Ascending aorta (tissue), 2 donors: ENCODE measurements at regions not wholly inside any gene's neighbourhood (a gene's known extent, or its start where the extent isn't known, plus 50 kb on each side); places are given as distances from the start of the nearest gene placed in this dataset.

Experiments
- DNase-seq, 2 donors: peaks; one replicate each; pipeline ENCODE4 v3.0.0-alpha.2; 2019; ENCODE audit warnings: low spot score in 2 of 2
- H3K27ac ChIP-seq, 2 donors: fragments of 200-600 bp; sonication (generic); one replicate each; pipeline ENCODE4 v1.5.1; 2016 to 2017; ENCODE audit warnings: mild to moderate bottlenecking in 1 of 2
- H3K27me3 ChIP-seq: fragments of 200-600 bp; sonication (generic); one replicate; pipeline ENCODE4 v1.5.1; 2017
- H3K36me3 ChIP-seq, 2 donors: fragments of 200-600 bp; sonication (generic); one replicate each; pipeline ENCODE4 v1.5.1; 2016
- H3K4me1 ChIP-seq, 2 donors: fragments of 200-600 bp; sonication (generic); one replicate each; pipeline ENCODE4 v1.5.1; 2016 to 2017; ENCODE audit warnings: mild to moderate bottlenecking in 1 of 2
- H3K4me3 ChIP-seq, 2 donors: fragments of 200-600 bp; sonication (generic); one replicate each; pipeline ENCODE4 v1.5.1; 2016 to 2017; ENCODE audit warnings: mild to moderate bottlenecking in 1 of 2
- H3K9me3 ChIP-seq, 2 donors: fragments of 200-600 bp; sonication (generic); one replicate each; pipeline ENCODE4 v1.5.1; 2016
- intact Hi-C: fragments of 100-400 bp; cut with DNase I; formaldehyde crosslinking; loops from one replicate; pipeline ENCODE4 v1.15.1; 2023
- TF ChIP-seq, protein P1 (sequence below), 3 experiments: fragments of 200-600 bp in 2 of 3; fragments of 450-650 bp in 1 of 3; sonication (generic) in 2 of 3; IDR thresholded peaks; one replicate each; pipeline ENCODE4 v1.5.1; 2016 to 2019; ENCODE audit warnings: antibody characterized with exemption in 3 of 3, mild to moderate bottlenecking in 1 of 3, moderate library complexity in 1 of 3

DNA sequence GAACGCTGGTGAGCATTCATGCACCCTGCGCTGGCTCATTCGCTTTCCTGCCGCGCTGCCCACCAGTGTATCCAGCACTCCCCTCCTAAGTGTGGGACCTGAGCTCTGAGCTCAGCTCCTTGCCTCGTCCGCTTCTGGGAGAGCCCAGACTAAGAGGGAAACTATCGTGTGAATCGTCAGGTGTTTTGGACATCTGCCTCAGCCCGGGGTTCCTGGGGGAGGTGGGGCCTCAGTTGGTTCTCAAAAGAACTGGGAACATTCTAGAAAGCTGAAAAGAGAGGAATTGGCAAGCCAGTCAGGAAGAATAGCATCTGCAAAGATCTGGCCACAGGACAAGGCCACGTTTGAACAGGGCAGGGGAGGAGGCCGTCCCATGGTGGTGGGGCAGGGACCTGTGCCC lies 205.4 kb upstream of the CIBAR2 start:
- H3K36me3 ChIP-seq, result no peaks in the 10 kb centered on the region
- no peak for DNase-seq
- H3K27ac ChIP-seq, result peak overlapping the region in 1 of 2 donors; percentile 3
- no peaks in the 10 kb centered on the region for H3K27me3 ChIP-seq
- H3K4me1 ChIP-seq, result peaks cover 13 to 31% of the 10 kb centered on the region in 2 donors
- TF ChIP-seq, protein P1, sequence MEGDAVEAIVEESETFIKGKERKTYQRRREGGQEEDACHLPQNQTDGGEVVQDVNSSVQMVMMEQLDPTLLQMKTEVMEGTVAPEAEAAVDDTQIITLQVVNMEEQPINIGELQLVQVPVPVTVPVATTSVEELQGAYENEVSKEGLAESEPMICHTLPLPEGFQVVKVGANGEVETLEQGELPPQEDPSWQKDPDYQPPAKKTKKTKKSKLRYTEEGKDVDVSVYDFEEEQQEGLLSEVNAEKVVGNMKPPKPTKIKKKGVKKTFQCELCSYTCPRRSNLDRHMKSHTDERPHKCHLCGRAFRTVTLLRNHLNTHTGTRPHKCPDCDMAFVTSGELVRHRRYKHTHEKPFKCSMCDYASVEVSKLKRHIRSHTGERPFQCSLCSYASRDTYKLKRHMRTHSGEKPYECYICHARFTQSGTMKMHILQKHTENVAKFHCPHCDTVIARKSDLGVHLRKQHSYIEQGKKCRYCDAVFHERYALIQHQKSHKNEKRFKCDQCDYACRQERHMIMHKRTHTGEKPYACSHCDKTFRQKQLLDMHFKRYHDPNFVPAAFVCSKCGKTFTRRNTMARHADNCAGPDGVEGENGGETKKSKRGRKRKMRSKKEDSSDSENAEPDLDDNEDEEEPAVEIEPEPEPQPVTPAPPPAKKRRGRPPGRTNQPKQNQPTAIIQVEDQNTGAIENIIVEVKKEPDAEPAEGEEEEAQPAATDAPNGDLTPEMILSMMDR (IDR thresholded peaks at IDR 0.05), result no peak
- H3K9me3 ChIP-seq, result no peaks in the 10 kb centered on the region
- intact Hi-C loops, result loop anchor here (10.0 kb wide), 1 partner anchor 107 kb away; no protein-coding TSS in a partner anchor
- H3K4me3 ChIP-seq, result no peak overlapping the region

DNA sequence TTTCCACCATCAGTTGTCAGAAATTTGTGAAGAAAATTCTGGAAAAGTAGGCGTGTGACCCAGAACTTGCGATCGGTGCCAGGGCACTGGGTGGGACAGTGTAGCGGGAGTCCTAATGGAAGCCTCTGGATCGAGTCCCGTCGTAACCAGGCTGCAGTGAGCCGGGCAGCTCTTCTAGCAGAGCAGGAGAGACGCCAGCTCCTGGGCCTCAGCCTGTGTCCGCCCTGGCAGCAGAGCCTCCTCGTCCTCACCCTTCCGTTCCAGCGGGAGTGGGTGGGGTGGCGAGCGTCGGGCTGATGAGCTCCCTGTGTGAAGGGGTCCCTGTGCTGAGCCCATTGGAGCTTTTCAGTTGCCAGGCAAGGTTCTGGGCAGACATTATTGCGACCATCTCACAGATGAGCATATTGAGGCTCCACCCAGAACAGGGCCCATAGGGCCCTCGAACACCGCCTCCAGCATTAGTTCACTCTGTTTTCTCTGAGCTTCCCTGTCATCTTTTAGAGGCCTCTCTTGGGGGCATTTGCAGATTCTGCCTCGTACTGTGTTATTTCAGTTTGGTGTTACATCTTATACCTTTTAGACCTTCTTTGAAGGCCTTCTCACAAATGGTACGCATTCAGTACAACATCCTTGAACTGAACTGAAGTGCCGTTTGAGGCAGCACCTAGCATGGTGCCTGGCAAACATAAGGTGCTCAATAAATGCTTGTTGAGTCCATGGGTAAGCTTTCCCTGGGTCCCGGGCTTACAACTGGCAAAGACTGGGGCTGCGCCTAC lies 207.1 kb upstream of the CIBAR2 start:
- no peaks in the 10 kb centered on the region for H3K27me3 ChIP-seq
- DNase-seq, result no peak
- intact Hi-C loops, result loop anchor here (1.0 to 10.0 kb wide), 2 partner anchors 13 to 105 kb away; no protein-coding TSS in a partner anchor
- no peaks in the 10 kb centered on the region for H3K36me3 ChIP-seq
- H3K9me3 ChIP-seq, result no peaks in the 10 kb centered on the region
- H3K27ac ChIP-seq, result peak overlapping the region; percentile 71 to 92
- H3K4me3 ChIP-seq, result no peak overlapping the region
- TF ChIP-seq, protein P1 (IDR thresholded peaks at IDR 0.05), result no peak
- H3K4me1 ChIP-seq, result peaks cover 21 to 42% of the 10 kb centered on the region in 2 donors

DNA sequence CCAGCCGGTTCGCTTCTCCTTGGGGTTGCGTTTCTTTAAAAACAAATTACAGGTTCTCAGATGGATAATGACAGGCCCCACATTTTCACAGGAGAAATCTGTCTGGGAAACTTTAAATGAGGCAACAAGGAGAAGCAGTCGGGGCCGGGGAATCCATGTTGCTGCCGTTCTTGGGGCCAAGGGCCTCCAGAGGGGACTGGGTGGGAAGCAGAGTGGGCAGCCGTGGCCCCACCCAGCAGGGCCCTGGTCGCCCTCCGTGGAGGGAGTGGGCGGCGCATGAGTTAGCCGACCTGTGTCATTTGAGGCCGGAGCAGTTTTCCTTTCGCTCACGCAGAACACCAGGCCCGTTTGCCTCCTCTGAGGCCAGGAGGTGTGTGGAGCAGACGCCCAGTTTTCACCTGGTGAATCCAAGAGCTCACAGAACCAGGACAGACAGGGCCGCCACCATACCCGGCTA lies 207.7 kb upstream of the CIBAR2 start:
- DNase-seq, result no peak
- Histone ChIP-seq H3K4me1 (peaks cover 21 to 42% of the 10 kb centered on the region in 2 donors), H3K9me3 (no peaks in the 10 kb centered on the region), H3K27me3 (no peaks in the 10 kb centered on the region), H3K4me3 (no peak overlapping the region), H3K27ac (peak overlapping the region; percentile 71 to 92), H3K36me3 (no peaks in the 10 kb centered on the region)
- intact Hi-C loops, result loop anchor here (1.0 to 10.0 kb wide), 4 partner anchors 14 to 296 kb away; no protein-coding TSS in a partner anchor
- TF ChIP-seq, protein P1 (IDR thresholded peaks at IDR 0.05), result no peak

DNA sequence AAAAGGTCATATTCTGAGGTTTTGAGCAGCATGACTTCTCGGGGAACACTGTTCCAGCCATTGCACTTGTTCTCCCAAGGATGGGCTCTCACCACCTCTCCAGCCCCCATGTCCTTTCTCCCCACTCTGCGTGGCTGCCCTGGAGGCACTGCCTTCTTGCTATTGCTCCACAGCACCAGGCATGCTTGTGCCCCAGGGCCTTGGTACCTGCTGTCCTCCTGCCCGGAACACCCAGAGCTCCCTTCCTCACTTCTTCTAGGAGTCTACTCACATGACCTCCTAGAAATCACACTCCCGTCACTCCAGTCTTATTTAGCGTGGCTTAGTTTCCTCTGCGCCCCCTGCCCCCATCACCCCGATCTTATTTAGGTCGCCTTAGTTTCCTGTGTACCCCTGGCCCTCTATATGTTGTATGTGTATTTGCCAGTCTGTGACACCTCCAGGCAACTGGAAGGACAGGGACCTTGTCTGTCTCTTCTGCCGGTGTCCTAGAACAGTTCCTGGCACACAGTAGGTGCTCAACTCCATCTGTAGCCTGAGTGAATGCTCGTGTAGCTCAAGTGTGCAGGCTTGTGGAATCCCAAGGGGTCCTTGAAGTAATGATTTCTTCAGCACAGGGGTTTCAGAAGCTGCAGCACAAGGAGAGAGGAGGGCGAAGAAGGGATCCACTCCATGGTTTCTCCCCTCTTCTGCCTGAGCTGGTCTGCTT lies 208.6 kb upstream of the CIBAR2 start:
- no peaks in the 10 kb centered on the region for H3K27me3 ChIP-seq
- no peaks in the 10 kb centered on the region for H3K36me3 ChIP-seq
- peaks cover 21 to 42% of the 10 kb centered on the region in 2 donors for H3K4me1 ChIP-seq
- H3K27ac ChIP-seq, result peak overlapping the region; percentile 89 to 92
- no peak overlapping the region for H3K4me3 ChIP-seq
- intact Hi-C loops, result loop anchor here (1.0 to 2.0 kb wide), 2 partner anchors 74 to 295 kb away; no protein-coding TSS in a partner anchor
- no peak for DNase-seq
- H3K9me3 ChIP-seq, result no peaks in the 10 kb centered on the region
- TF ChIP-seq, protein P1 (IDR thresholded peaks at IDR 0.05), result no peak

DNA sequence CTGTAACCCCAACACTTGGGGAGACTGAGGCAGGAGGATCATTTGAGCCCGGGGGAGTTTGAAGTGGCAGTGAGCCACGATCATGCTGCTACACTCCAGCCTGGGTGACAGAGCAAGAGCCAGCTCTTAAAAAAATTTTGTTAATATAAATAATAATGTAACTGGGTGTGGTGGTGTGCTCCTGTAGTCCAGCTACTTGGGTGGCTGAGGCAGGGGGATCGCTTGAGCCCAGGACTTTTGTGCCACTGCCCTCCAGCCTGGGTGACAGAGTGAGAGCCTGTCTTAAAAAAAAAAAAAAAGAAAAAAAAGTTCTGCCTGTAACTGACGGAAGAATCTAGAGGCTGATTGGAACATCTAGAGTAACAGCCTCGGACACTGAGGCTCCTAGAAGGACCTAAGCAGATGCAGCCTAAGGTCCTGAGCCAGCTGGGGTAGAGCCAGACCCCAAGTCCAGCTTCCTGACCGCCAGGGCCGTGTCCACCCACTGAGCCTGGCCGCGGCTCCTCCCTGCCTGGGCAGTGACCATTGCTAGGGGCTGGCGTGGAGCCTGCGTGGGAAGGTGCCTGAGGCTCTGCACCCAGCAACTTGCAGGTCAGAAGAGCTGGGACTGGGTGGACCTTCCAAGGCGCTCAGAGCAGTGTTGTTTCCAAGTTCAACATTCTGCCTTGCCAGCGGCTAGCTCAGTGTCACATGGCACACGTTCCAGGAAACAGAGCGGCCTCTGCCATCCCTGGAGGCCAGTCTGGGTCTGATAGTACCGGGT lies 209.4 kb upstream of the CIBAR2 start:
- no peaks in the 10 kb centered on the region for H3K27me3 ChIP-seq
- intact Hi-C loops, result loop anchor here (1.0 to 2.0 kb wide), 4 partner anchors 29 to 233 kb away; no protein-coding TSS in a partner anchor

More for the DNA sequence above, 209.4 kb upstream of the CIBAR2 start:
- TF ChIP-seq, protein P1 (IDR thresholded peaks at IDR 0.05), result no peak
- Histone ChIP-seq H3K27ac (peak overlapping the region; percentile 89 to 92), H3K9me3 (no peaks in the 10 kb centered on the region), H3K4me1 (peaks cover 21 to 42% of the 10 kb centered on the region in 2 donors), H3K4me3 (peak overlapping the region in 1 of 2 donors; percentile 16), H3K36me3 (no peaks in the 10 kb centered on the region)
- peak; percentile 91 to 99 for DNase-seq
